GM18502 (cell line): ENCODE measurements at regions not wholly inside any gene's neighbourhood (a gene's known extent, or its start where the extent isn't known, plus 50 kb on each side); places are given as distances from the start of the nearest gene placed in this dataset.
"Not testable (repeated sequence)": the region's sequence is repeated elsewhere in the genome, so short reads cannot be mapped to it uniquely, and the experiment has no call there.

ENCODE experiments used
- ATAC-seq: cut with Tn5 transposase; IDR thresholded peaks from one replicate; pipeline ENCODE4 v1.9.1; 2021; ENCODE audit warnings: mild to moderate bottlenecking; ENCODE audit not compliant: unreplicated experiment, poor library complexity

DNA sequence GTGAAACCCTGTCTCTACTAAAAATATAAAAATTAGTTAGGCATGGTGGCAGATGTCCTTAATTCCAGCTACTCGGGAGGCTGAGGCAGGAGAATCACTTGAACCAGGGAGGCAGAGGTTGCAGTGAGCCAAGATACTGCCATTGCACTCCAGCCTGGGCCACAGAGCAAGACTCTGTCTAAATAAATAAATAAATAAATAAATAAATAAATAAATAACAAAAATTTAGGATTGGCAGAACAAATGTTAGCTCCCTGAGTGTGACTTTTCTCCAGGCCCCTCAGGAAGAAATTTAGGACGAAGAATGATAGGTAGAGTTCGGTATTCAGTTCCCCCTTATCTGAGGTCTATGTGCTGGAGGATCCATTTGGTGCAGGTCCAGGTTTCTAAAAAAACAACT is 181.2 kb downstream of the CD47 start:
- ATAC-seq = not testable (repeated sequence)

GRCh38 chr3:107907996-107908395 is 182.8 kb downstream of the CD47 start:
- ATAC-seq = no peak

GRCh38 chr3:107904536-107905066 is 186.2 kb downstream of the CD47 start:
- ATAC-seq = no peak

GRCh38 chr3:107899990-107900651 is 190.7 kb downstream of the CD47 start:
- no peak for ATAC-seq

GRCh38 chr3:107897471-107898061 is 193.3 kb downstream of the CD47 start:
- no peak for ATAC-seq

DNA sequence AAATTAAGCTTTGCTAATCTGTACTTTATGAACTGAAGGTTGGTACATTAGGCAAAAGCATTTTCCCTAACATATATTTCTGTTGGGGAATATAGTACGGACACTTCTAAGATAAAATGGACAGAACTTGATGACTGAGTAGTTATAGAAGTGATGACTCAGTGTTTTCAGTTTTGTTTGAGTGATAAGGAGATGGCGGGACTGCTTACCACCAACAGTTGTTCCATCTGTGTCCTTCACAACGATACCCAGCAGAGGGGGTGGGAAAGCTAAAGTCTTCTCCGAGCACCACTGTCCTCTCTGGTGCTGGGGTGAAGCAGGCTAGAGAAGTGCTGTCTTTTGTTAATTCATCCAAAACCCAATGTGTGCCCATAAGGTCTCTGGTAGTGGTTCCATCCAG is 195.8 kb downstream of the CD47 start:
- no peak for ATAC-seq

DNA sequence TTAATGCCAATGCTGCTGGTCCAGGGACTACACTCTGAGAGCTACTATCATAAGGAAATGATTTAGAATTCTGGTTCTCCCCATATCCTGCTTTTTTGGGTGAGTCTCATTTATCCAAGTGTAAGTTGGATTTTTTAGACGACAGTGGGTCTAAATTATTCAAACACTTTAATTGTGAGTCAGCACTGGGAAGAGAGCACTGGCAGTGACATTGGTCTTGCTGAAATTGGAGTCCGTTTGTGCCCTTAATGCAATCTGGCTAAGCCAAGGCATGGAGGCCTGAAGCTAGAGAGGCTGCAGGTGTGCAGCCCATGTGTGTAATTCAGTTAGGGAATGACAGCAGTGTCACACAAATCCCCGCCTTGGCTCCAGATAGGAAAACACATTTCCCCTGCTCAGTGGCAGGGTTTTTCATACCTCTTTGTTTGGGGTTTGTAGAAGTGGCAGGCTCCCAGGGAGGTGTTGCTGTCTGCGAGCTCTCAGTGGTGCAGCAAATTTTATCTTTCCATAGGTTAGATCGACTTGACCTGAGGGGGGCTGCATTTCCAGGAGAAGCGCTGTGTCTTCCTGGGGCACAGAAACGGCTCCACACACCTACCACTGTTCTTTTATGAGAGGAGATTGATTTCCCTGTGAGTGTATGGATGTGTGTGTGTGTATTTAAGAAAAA is 197.7 kb downstream of the CD47 start:
- no peak for ATAC-seq

GRCh38 chr3:107884719-107885460 is 205.9 kb downstream of the CD47 start:
- no peak for ATAC-seq

GRCh38 chr3:107884028-107884427 is 206.8 kb downstream of the CD47 start:
- no peak for ATAC-seq

DNA sequence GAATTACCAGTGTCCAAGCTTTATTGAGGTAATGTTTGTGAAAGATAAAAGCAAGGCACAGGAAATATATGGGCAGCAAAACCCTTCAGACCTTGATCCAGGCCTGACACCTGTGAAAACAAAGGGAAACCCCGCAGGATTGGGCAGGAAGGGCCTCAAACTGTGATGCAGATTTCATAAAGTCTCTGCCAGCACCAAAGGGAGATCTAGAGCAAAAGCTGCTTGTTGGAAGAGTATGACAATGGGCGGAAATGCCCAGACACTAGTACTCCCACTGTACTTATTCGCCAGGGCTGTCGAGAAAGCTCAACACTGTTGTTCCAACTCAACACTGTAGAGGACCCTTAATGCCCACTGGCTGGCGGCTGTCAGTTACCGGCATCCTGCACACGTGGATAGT is 207.9 kb downstream of the CD47 start:
- ATAC-seq = no peak

DNA sequence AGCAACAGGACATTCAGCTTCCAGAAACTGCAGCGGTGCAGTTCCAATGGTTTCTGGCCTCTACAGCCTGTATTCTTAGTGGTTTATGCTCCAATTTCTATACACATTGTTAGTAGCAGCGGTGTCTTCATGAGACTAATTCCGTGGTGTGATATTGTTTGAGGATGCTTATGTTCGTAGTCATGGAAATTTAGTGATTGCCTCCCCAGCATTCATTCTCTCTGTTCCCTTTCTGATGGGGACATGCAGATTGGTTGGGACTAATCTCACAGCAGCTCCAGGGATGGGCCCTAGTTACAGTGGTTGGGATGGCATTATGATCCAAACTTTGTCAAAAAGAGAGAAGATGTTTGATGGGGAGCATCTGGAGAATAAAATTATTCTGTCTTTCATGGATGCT is 208.6 kb downstream of the CD47 start:
- no peak for ATAC-seq

DNA sequence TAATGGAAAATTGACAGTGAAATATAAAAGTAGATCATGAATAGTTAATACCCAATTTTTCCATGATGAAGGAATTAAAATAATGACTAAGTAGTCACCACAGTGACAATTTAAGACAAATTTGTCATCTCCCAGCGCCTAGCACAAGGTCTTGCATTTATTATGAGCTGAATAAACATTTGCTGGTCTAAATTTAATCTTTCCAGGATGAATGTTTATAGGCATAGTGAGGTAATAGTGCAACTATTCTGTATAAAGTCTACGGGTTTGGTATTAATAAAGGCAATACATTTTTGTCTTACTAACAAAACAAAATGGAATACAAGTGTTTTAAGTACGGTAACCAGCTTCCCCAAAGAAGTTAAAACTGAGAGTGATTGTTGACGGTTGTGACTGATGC is 209.3 kb downstream of the CD47 start:
- no peak for ATAC-seq

GRCh38 chr3:107880702-107881101 is 210.1 kb downstream of the CD47 start:
- no peak for ATAC-seq

DNA sequence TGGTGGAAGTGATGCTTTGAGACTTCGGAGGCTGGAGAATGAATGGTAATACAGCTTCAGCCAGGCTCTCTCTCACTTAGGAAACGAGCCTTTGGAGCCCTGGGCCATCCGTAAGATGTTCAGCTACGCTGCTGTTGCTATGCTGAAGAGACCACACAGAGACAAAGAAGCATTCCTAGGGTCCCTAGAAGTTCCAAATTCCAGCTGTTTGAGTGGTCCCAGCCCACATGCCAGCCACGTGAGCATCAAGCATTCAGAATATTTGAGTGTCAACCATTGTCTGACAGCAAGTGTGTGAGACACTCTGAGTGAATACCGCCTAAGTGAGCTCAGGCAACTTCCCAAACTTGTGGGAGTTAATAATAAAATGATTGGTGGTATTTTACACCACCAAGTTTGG is 212.9 kb downstream of the CD47 start:
- no peak for ATAC-seq

GRCh38 chr3:107870943-107871638 is 219.7 kb downstream of the CD47 start:
- no peak for ATAC-seq

GRCh38 chr3:107870096-107870495 is 220.7 kb downstream of the CD47 start:
- ATAC-seq = no peak

- no peak for ATAC-seq
Observed at GRCh38 chr3:107868449-107868848, 222.4 kb downstream of the CD47 start.

DNA sequence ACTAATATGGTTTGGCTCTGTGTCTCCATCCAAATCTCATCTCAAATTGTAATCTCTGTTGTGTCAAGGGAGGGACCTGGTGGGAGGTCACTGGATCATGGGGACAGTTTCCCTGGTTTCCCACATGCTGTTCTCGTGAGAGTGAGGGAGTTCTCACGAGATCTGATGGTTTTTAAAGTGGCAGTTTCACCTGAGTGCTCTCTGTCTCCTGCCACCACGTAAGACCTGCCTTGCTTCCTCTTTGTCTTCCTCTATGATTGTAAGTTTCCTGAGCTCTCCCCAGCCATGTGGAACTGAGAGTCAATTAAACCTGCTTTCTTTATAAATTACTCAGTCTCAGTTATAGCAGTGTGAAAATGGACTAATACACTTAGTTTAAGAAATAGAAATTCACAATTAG is 228.9 kb downstream of the CD47 start:
- ATAC-seq = peak; percentile 97

GRCh38 chr3:107861422-107861821 is 229.4 kb downstream of the CD47 start:
- no peak for ATAC-seq
